CD14-positive monocyte (primary cell): ENCODE measurements at regions not wholly inside any gene's neighbourhood (a gene's known extent, or its start where the extent isn't known, plus 50 kb on each side); places are given as distances from the start of the nearest gene placed in this dataset.

Source experiments
- DNase-seq, 3 donors: peaks; one replicate each; pipeline ENCODE4 v3.0.0-alpha.2; 2011 to 2022
- H2AFZ ChIP-seq: 2 replicates; pipeline ENCODE4 v1.6.0; 2012; ENCODE audit warnings: mild to moderate bottlenecking, low read depth, low read length, inconsistent platforms; ENCODE audit not compliant: insufficient read depth, poor library complexity, severe bottlenecking
- H3K27ac ChIP-seq, 2 donors: 1 replicate in 1 of 2; 2 replicates in 1 of 2; pipeline ENCODE4 v1.5.1; 2012 to 2013; ENCODE audit warnings: low read length in 2 of 2, control low read depth in 1 of 2, inconsistent platforms in 1 of 2, low read depth in 1 of 2, mild to moderate bottlenecking in 1 of 2
- H3K27me3 ChIP-seq, 2 donors: one replicate each; pipeline versions ENCODE4 v1.6.0 to v1.6.1; 2011 to 2013; ENCODE audit warnings: low read length in 2 of 2; ENCODE audit not compliant: control insufficient read depth in 2 of 2, insufficient read depth in 2 of 2
- H3K36me3 ChIP-seq, 2 donors: replicated peaks in 1 of 2; 1 replicate in 1 of 2; 2 replicates in 1 of 2; pipeline versions ENCODE4 v1.5.1 to v1.6.1; 2012 to 2013; ENCODE audit warnings: low read length in 2 of 2, control low read depth in 1 of 2, inconsistent platforms in 1 of 2, mild to moderate bottlenecking in 1 of 2; ENCODE audit not compliant: insufficient read depth in 2 of 2, control insufficient read depth in 1 of 2
- H3K4me1 ChIP-seq, 2 donors: 1 replicate in 1 of 2; 2 replicates in 1 of 2; pipeline versions ENCODE4 v1.5.1 to v1.6.1; 2012 to 2013; ENCODE audit warnings: low read length in 2 of 2, control low read depth in 1 of 2, inconsistent platforms in 1 of 2, mild to moderate bottlenecking in 1 of 2, moderate library complexity in 1 of 2; ENCODE audit not compliant: insufficient read depth in 2 of 2, control insufficient read depth in 1 of 2
- H3K4me2 ChIP-seq: replicated peaks from 2 replicates; pipeline ENCODE3; 2012; ENCODE audit warnings: low read length, moderate library complexity, mild to moderate bottlenecking; ENCODE audit not compliant: poor library complexity, severe bottlenecking; ENCODE audit errors: extremely low read depth
- H3K4me3 ChIP-seq, 3 experiments: fragments of 200-600 bp in 1 of 3; sonication (generic) in 1 of 3; replicated peaks in 1 of 3; 1 replicate in 2 of 3; 2 replicates in 1 of 3; pipeline ENCODE4 v1.5.1; 2011 to 2013; ENCODE audit warnings: low read length in 3 of 3, mild to moderate bottlenecking in 3 of 3, control low read depth in 2 of 3, low read depth in 2 of 3, inconsistent platforms in 1 of 3, moderate library complexity in 1 of 3
- H3K79me2 ChIP-seq: 2 replicates; pipeline ENCODE4 v1.6.0; 2012; ENCODE audit warnings: mild to moderate bottlenecking, control low read depth, inconsistent platforms, low read length, moderate library complexity; ENCODE audit not compliant: insufficient read depth
- H3K9ac ChIP-seq: 2 replicates; pipeline ENCODE4 v1.6.0; 2017; ENCODE audit warnings: low read length, mild to moderate bottlenecking; ENCODE audit not compliant: insufficient read depth, poor library complexity, severe bottlenecking
- H3K9me3 ChIP-seq, 2 donors: replicated peaks in 1 of 2; 1 replicate in 1 of 2; 2 replicates in 1 of 2; pipeline versions ENCODE4 v1.5.1 to v1.6.1; 2012 to 2013; ENCODE audit warnings: low read length in 2 of 2, control low read depth in 1 of 2; ENCODE audit not compliant: control insufficient read depth in 1 of 2, insufficient read depth in 1 of 2
- H4K20me1 ChIP-seq: 2 replicates; pipeline ENCODE4 v1.6.0; 2012; ENCODE audit warnings: mild to moderate bottlenecking, low read length, control low read depth, moderate library complexity; ENCODE audit not compliant: insufficient read depth
- H3K27ac Mint-ChIP-seq, 7 donors: one replicate each; pipeline ENCODE4 v1.8.0; 2020; ENCODE audit warnings: mild to moderate bottlenecking in 7 of 7, mixed read lengths in 7 of 7, moderate library complexity in 6 of 7, inconsistent platforms in 2 of 7
- H3K27me3 Mint-ChIP-seq, 3 donors: one replicate each; pipeline ENCODE4 v1.8.0; 2021 to 2022; ENCODE audit warnings: low read depth in 3 of 3, mild to moderate bottlenecking in 3 of 3, mixed read lengths in 3 of 3, moderate library complexity in 3 of 3, inconsistent platforms in 1 of 3
- H3K36me3 Mint-ChIP-seq, 2 donors: one replicate each; pipeline ENCODE4 v1.8.0; 2020; ENCODE audit warnings: mixed read lengths in 2 of 2, inconsistent platforms in 1 of 2, mild to moderate bottlenecking in 1 of 2
- H3K4me1 Mint-ChIP-seq: one replicate; pipeline ENCODE4 v1.8.0; 2020; ENCODE audit warnings: mild to moderate bottlenecking, mixed read lengths
- H3K4me3 Mint-ChIP-seq, 2 donors: one replicate each; pipeline ENCODE4 v1.8.0; 2020; ENCODE audit warnings: mild to moderate bottlenecking in 2 of 2, mixed read lengths in 2 of 2, moderate library complexity in 1 of 2
- H3K9me3 Mint-ChIP-seq, 7 donors: one replicate each; pipeline ENCODE4 v1.8.0; 2020 to 2022; ENCODE audit warnings: mixed read lengths in 7 of 7, mild to moderate bottlenecking in 6 of 7, moderate library complexity in 6 of 7, inconsistent platforms in 2 of 7
- CTCF ChIP-seq: fragments of 200-600 bp; IDR thresholded peaks from one replicate; pipeline ENCODE4 v1.8.0; 2022; ENCODE audit warnings: antibody characterized with exemption, mild to moderate bottlenecking
- WGBS: methylation state at CpG from one replicate; pipeline ENCODE4 v1.1.5; 2013; ENCODE audit warnings: missing lambda C conversion rate; ENCODE audit not compliant: insufficient coverage; 5-methylcytosine and 5-hydroxymethylcytosine counted together
- intact Hi-C, 2 donors: fragments of 100-400 bp; cut with micrococcal nuclease; formaldehyde crosslinking; loops; one replicate each; pipeline versions ENCODE4 v1.15.0 to v1.15.1; 2023

- H3K27ac ChIP-seq: no peak overlapping the region
- H3K36me3 Mint-ChIP-seq: no peaks in the 10 kb centered on the region
- H2AFZ ChIP-seq: no peak overlapping the region
- H3K27me3 Mint-ChIP-seq: no peaks in the 10 kb centered on the region
- H3K4me1 Mint-ChIP-seq: no peaks in the 10 kb centered on the region
- H4K20me1 ChIP-seq: no peaks in the 10 kb centered on the region
- H3K4me1 ChIP-seq: no peaks in the 10 kb centered on the region
- H3K4me2 ChIP-seq: no peak overlapping the region
- H3K27ac Mint-ChIP-seq: no peak overlapping the region
- intact Hi-C loops: no loop called here
- peaks cover 0 to 18% of the 10 kb centered on the region in 2 donors for H3K9me3 ChIP-seq
- H3K79me2 ChIP-seq: no peaks in the 10 kb centered on the region
- peaks cover 0 to 9% (median 3%) of the 10 kb centered on the region in 7 donors for H3K9me3 Mint-ChIP-seq
- H3K4me3 ChIP-seq: no peak overlapping the region
- DNase-seq: no peak
- H3K27me3 ChIP-seq: no peaks in the 10 kb centered on the region
- no peak for TF ChIP-seq CTCF
- H3K4me3 Mint-ChIP-seq: no peak overlapping the region
- no peaks in the 10 kb centered on the region for H3K36me3 ChIP-seq
- 78% methylated on average over 5 of the region's 5 CpGs for WGBS
- H3K9ac ChIP-seq: no peak overlapping the region
Observed at GRCh38 chr10:57507788-57508187, 759.9 kb downstream of the IPMK start.

GRCh38 chr10:57506414-57507094 is 761.1 kb downstream of the IPMK start:
- H3K27me3 ChIP-seq: no peaks in the 10 kb centered on the region
- intact Hi-C loops: no loop called here
- Mint-ChIP-seq H3K36me3 (no peaks in the 10 kb centered on the region), H3K4me1 (no peaks in the 10 kb centered on the region), H3K4me3 (no peak overlapping the region), H3K9me3 (peaks cover 0 to 9% (median 3%) of the 10 kb centered on the region in 7 donors), H3K27ac (no peak overlapping the region), H3K27me3 (no peaks in the 10 kb centered on the region)
- H3K9ac ChIP-seq: no peak overlapping the region
- H2AFZ ChIP-seq: no peak overlapping the region
- TF ChIP-seq CTCF: no peak
- H3K4me2 ChIP-seq: no peak overlapping the region
- H3K79me2 ChIP-seq: no peaks in the 10 kb centered on the region
- H3K4me1 ChIP-seq: no peaks in the 10 kb centered on the region
- no peak overlapping the region for H3K4me3 ChIP-seq
- H3K36me3 ChIP-seq: no peaks in the 10 kb centered on the region
- DNase-seq: no peak
- H3K27ac ChIP-seq: no peak overlapping the region
- H4K20me1 ChIP-seq: no peaks in the 10 kb centered on the region
- WGBS: 72% methylated on average over 6 of the region's 10 CpGs
- peaks cover 0 to 18% of the 10 kb centered on the region in 2 donors for H3K9me3 ChIP-seq
